Tibial nerve (tissue), 4 donors: ENCODE measurements at regions not wholly inside any gene's neighbourhood (a gene's known extent, or its start where the extent isn't known, plus 50 kb on each side); places are given as distances from the start of the nearest gene placed in this dataset.
"Not testable (repeated sequence)": the region's sequence is repeated elsewhere in the genome, so short reads cannot be mapped to it uniquely, and the experiment has no call there.

Experiments
- DNase-seq, 2 donors: peaks; one replicate each; pipeline ENCODE4 v3.0.0-alpha.2; 2019; ENCODE audit warnings: low spot score in 2 of 2
- H3K27ac ChIP-seq, 4 donors: fragments of 200-600 bp; sonication (generic) in 3 of 4; one replicate each; pipeline ENCODE4 v1.5.1; 2017 to 2019; ENCODE audit warnings: mild to moderate bottlenecking in 1 of 4
- H3K27me3 ChIP-seq, 2 donors: fragments of 200-600 bp; sonication (generic) in 1 of 2; one replicate each; pipeline versions ENCODE4 v1.5.1 to v1.6.0; 2017 to 2019
- H3K36me3 ChIP-seq, 3 donors: fragments of 200-600 bp; sonication (generic); one replicate each; pipeline ENCODE4 v1.5.1; 2018 to 2019
- H3K4me1 ChIP-seq, 4 donors: fragments of 200-600 bp; sonication (generic) in 3 of 4; one replicate each; pipeline ENCODE4 v1.5.1; 2017 to 2019
- H3K4me3 ChIP-seq, 4 donors: fragments of 200-600 bp; sonication (generic) in 3 of 4; one replicate each; pipeline ENCODE4 v1.5.1; 2017 to 2019; ENCODE audit warnings: mild to moderate bottlenecking in 1 of 4, moderate library complexity in 1 of 4
- H3K9me3 ChIP-seq, 4 donors: fragments of 200-600 bp; sonication (generic) in 3 of 4; one replicate each; pipeline ENCODE4 v1.5.1; 2017 to 2019
- CTCF ChIP-seq, 5 experiments: fragments of 200-600 bp in 3 of 5; fragments of 450-650 bp in 2 of 5; sonication (generic) in 3 of 5; IDR thresholded peaks; one replicate each; pipeline ENCODE4 v1.5.1; 2016 to 2019; ENCODE audit warnings: antibody characterized with exemption in 5 of 5, mild to moderate bottlenecking in 3 of 5, moderate library complexity in 2 of 5
- EP300 ChIP-seq, 2 donors: sonication (generic); formaldehyde crosslinking; IDR thresholded peaks; one replicate each; pipeline ENCODE4 v1.6.1; 2017; ENCODE audit warnings: antibody characterized with exemption in 2 of 2, mild to moderate bottlenecking in 1 of 2
- POLR2A ChIP-seq, 2 donors: fragments of 450-650 bp; IDR thresholded peaks; one replicate each; pipeline ENCODE4 v1.6.1; 2017; ENCODE audit warnings: antibody characterized with exemption in 2 of 2, mild to moderate bottlenecking in 2 of 2, moderate library complexity in 2 of 2
- WGBS, 2 donors: methylation state at CpG; one replicate each; pipeline ENCODE4 v1.1.5; 2018; 5-methylcytosine and 5-hydroxymethylcytosine counted together

GRCh38 chr3:177629276-177629675, 432.0 kb upstream of the TBL1XR1 start:
- no peaks in the 10 kb centered on the region for H3K36me3 ChIP-seq
- TF ChIP-seq POLR2A (IDR thresholded peaks at IDR 0.05) (no peak), CTCF (IDR thresholded peaks at IDR 0.05) (no peak)
- 74 to 83% methylated on average over 3 of the region's 3 CpGs for WGBS, 2 donors

GRCh38 chr3:177633671-177634207, 436.5 kb upstream of the TBL1XR1 start:
- Histone ChIP-seq H3K27me3 (no peaks in the 10 kb centered on the region), H3K27ac (no peak overlapping the region), H3K4me1 (peaks cover 0 to 11% (median 3%) of the 10 kb centered on the region in 4 donors), H3K36me3 (no peaks in the 10 kb centered on the region), H3K9me3 (no peaks in the 10 kb centered on the region), H3K4me3 (no peak overlapping the region)
- WGBS, 2 donors = 43 to 50% methylated on average over 5 of the region's 5 CpGs
- no peak for TF ChIP-seq EP300 (IDR thresholded peaks at IDR 0.05)
- TF ChIP-seq CTCF (IDR thresholded peaks at IDR 0.05) = no peak
- TF ChIP-seq POLR2A (IDR thresholded peaks at IDR 0.05) = no peak
- DNase-seq = no peak

More at GRCh38 chr3:177629276-177629675, 432.0 kb upstream of the TBL1XR1 start:
- Histone ChIP-seq H3K9me3 (no peaks in the 10 kb centered on the region), H3K27ac (no peak overlapping the region), H3K4me1 (peaks cover 0 to 11% (median 3%) of the 10 kb centered on the region in 4 donors), H3K4me3 (no peak overlapping the region), H3K27me3 (no peaks in the 10 kb centered on the region)
- no peak for DNase-seq

- H3K27me3 ChIP-seq, H3K4me3 ChIP-seq, H3K9me3 ChIP-seq, DNase-seq, H3K36me3 ChIP-seq, H3K27ac ChIP-seq: not testable (repeated sequence)
- peaks cover 0 to 11% (median 3%) of the 10 kb centered on the region in 4 donors for H3K4me1 ChIP-seq
- WGBS, 2 donors = 94 to 95% methylated on average over 3 of the region's 3 CpGs
Measured at GRCh38 chr3:177635601-177636106, 438.4 kb upstream of the TBL1XR1 start.

GRCh38 chr3:177640319-177640965, 443.2 kb upstream of the TBL1XR1 start:
- Histone ChIP-seq H3K27me3 (no peaks in the 10 kb centered on the region), H3K4me3 (no peak overlapping the region), H3K4me1 (no peaks in the 10 kb centered on the region), H3K9me3 (no peaks in the 10 kb centered on the region), H3K36me3 (no peaks in the 10 kb centered on the region), H3K27ac (no peak overlapping the region)
- DNase-seq = no peak
- 62 to 81% methylated on average over 6 to 8 of the region's 8 CpGs for WGBS, 2 donors
- TF ChIP-seq POLR2A (IDR thresholded peaks at IDR 0.05) (no peak), EP300 (IDR thresholded peaks at IDR 0.05) (no peak), CTCF (IDR thresholded peaks at IDR 0.05) (no peak)

GRCh38 chr3:177641206-177641605, 443.9 kb upstream of the TBL1XR1 start:
- Histone ChIP-seq H3K9me3 (no peaks in the 10 kb centered on the region), H3K4me3 (no peak overlapping the region), H3K36me3 (no peaks in the 10 kb centered on the region), H3K4me1 (no peaks in the 10 kb centered on the region), H3K27me3 (no peaks in the 10 kb centered on the region), H3K27ac (no peak overlapping the region)
- no peak for DNase-seq
- TF ChIP-seq CTCF (IDR thresholded peaks at IDR 0.05) (no peak), POLR2A (IDR thresholded peaks at IDR 0.05) (no peak), EP300 (IDR thresholded peaks at IDR 0.05) (no peak)
- 96 to 100% methylated on average over 1 of the region's 1 CpG for WGBS, 2 donors
